HEK293 (cell line): ENCODE measurements at regions not wholly inside any gene's neighbourhood (a gene's known extent, or its start where the extent isn't known, plus 50 kb on each side); places are given as distances from the start of the nearest gene placed in this dataset.
"Not testable (repeated sequence)": the region's sequence is repeated elsewhere in the genome, so short reads cannot be mapped to it uniquely, and the experiment has no call there.

ENCODE experiments used
- ZBTB1 ChIP-seq: fragments of 450-650 bp; formaldehyde crosslinking; IDR thresholded peaks from 2 replicates; pipeline ENCODE4 v1.5.1; 2016; ENCODE audit warnings: missing biosample characterization, missing genetic modification characterization
- ZNF274 ChIP-seq, 2 experiments: fragments of 200-500 bp in 1 of 2; fragments of 450-650 bp in 1 of 2; sonication (Bioruptor generic) in 1 of 2; formaldehyde crosslinking in 1 of 2; IDR thresholded peaks; 2 replicates each; pipeline versions ENCODE4 v1.5.1 to v1.6.1; 2014 to 2016; ENCODE audit warnings: borderline replicate concordance in 1 of 2, inconsistent platforms in 1 of 2, low read length in 1 of 2, missing biosample characterization in 1 of 2, missing genetic modification characterization in 1 of 2
- ZNF549 ChIP-seq: fragments of 450-650 bp; IDR thresholded peaks from 2 replicates; pipeline ENCODE4 v1.5.1; 2018; ENCODE audit warnings: missing biosample characterization, missing genetic modification characterization, mild to moderate bottlenecking, inconsistent platforms, moderate library complexity
- ZNF600 ChIP-seq: fragments of 450-650 bp; formaldehyde crosslinking; IDR thresholded peaks from 2 replicates; pipeline ENCODE4 v1.5.1; 2016; ENCODE audit warnings: missing biosample characterization, missing genetic modification characterization
- TF ChIP-seq, protein P1 (sequence below): fragments of 450-650 bp; formaldehyde crosslinking; IDR thresholded peaks from 2 replicates; pipeline ENCODE4 v1.5.1; 2016; ENCODE audit warnings: missing biosample characterization, missing genetic modification characterization

DNA sequence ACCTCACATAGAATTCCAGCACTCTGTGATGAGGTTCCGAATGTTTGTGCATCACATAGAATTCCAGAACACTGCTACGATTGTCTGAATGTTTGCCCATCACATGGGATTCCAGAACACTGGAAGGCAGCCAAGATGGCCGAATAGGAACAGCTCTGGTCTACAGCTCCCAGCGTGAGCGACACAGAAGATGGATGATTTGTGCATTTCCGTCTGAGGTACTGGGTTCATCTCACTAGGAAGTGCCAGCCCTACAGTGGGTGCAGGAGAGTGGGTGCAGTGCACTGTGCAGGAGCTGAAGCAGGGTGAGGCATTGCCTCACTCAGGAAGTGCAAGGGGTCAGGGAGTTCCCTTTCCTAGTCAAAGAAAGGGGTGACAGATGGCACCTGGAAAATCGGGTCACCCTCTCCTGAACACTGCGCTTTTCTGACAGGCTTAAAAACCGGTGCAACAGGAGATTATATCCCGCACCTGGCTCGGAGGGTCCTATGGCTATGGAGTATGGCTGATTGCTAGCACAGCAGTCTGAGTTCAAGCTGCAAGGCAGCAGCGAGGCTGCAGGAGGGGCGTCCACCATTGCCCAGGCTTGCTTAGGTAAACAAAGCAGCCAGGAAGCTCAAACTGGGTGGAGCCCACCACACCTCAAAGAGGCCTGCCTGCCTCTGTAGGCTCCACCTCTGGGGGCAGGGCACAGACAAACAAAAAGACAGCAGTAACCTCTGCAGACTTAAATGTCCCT, 212.7 kb downstream of the FOXD4L6 start:
- not testable (repeated sequence) for TF ChIP-seq ZBTB1; ZNF549 (tag by site-specific recombination); ZNF274 (IDR thresholded peaks at IDR 0.05; ENCODE audit: low read length); ZNF274 (tag by site-specific recombination; IDR thresholded peaks at IDR 0.05; ENCODE audit: borderline replicate concordance); ZNF600 (tag by site-specific recombination)
- TF ChIP-seq, protein P1, sequence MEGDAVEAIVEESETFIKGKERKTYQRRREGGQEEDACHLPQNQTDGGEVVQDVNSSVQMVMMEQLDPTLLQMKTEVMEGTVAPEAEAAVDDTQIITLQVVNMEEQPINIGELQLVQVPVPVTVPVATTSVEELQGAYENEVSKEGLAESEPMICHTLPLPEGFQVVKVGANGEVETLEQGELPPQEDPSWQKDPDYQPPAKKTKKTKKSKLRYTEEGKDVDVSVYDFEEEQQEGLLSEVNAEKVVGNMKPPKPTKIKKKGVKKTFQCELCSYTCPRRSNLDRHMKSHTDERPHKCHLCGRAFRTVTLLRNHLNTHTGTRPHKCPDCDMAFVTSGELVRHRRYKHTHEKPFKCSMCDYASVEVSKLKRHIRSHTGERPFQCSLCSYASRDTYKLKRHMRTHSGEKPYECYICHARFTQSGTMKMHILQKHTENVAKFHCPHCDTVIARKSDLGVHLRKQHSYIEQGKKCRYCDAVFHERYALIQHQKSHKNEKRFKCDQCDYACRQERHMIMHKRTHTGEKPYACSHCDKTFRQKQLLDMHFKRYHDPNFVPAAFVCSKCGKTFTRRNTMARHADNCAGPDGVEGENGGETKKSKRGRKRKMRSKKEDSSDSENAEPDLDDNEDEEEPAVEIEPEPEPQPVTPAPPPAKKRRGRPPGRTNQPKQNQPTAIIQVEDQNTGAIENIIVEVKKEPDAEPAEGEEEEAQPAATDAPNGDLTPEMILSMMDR (tag by site-specific recombination), result not testable (repeated sequence)
